NCI-H2196 (cell line): ENCODE measurements at regions not wholly inside any gene's neighbourhood (a gene's known extent, or its start where the extent isn't known, plus 50 kb on each side); places are given as distances from the start of the nearest gene placed in this dataset.

Experiments
- DNase-seq: peaks from one replicate; lab custom pipeline; 2025; ENCODE audit not compliant: unreplicated experiment; lab: John Stamatoyannopoulos, UW

DNA sequence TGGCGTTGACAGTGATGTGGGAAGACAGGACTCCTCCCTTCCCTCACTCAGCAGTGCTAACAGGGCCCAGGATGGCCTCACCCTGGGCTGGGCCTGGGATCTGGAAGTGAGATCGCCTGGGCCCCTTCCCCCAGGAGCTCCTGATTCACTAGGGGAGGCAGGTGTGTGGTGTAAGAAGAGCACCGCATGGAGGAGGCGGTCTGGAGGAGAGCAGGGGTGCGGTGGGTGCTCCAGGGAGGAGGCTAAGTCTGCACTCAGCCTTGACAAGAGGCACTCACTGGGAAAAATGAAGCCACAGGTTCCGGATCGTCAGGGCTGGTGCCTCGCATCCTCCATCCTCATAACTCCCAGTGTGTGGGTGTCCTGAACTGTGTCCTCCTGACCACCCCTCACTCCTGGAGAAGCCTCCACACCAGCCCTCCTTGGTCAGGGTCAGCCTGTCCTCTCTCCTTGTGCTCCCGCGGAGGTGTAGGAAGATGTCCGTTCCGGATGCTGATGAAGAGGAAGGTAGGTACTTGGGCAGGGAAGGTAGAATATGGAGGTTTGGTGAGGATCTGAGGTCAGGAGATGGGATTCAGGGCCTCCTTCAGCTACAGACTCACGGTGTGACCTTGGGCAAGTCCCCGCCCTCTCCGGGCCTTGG, 142.1 kb upstream of the WNT4 start:
- no peak for DNase-seq

DNA sequence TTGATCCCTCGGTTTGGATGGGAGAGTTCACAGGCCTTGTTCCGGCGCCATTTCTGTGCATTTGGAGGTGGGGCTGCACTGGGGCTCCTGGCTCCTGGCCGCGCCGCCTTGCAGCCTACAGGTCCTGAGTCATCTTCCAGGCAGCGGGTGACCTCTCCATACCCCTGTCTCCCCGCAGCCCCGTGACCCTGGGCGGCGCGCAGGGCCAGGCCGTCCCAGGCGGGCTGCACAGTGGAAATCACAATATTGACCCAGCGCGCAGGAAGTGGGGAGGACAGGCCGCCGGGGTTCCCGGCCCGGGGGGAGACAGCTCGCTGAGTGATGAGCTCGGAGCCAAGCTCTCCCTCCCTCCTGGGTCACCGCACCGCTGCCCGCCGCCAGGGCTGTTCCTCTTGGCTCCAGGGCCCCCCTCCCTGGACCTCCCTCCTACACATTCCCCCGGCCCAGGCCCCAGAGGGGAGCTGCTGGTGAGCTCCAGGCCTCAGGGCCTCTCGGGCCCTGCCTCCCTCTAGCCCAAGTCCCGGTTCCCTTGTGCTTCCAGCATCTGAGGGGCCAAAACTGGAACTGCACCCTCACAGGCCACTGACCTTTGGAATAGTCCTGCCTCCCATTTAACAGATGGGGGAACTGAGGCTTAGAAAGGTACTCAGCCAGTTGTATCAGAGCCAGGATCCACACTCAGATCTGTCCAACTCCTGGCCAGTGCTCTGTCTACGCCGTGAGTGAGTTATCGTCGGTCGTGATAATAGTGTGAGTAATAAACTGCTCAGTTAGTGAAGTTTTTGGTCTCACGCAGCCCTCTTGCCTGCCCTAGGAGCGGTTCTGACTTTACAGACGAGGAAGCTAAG, 142.9 kb upstream of the WNT4 start:
- no peak for DNase-seq

DNA sequence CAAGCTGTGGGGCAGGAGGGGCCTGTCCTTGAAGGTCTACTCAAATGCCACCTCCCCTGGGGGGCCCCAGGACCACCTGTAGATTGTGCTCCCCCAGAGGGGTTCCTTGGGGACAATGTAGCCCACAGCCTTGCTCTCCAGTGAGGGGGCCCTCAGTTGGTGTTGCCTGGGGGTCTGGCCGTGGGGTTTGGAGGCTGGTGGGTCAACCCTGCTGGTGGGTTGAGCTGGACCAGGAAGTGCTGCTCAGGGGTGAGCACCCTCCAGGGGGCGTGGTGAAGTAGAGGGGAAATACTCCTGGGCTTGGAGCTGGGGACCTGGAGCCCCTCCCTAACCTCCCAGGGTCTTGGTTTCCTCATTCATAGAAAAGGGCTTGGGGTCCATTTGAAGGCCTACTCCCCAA, 143.6 kb upstream of the WNT4 start:
- DNase-seq, result no peak

DNA sequence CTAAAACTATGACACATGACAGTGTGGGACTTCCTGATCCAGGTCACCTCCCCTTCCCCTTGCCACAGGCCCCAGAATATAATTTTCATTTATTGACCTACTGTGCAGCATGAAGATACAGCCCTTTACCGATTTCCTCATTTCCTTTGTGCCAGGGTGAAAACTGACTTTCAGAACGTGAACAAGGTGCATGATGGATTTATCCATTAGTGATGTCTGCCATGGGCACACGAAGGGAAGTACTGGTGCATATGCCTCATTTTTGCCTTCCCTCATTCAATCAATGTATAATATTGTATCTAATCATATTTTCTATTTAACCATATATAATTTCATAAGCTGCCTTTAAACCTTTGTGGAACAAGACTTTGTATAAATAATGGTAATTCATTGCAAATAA, 144.4 kb upstream of the WNT4 start:
- no peak for DNase-seq

DNA sequence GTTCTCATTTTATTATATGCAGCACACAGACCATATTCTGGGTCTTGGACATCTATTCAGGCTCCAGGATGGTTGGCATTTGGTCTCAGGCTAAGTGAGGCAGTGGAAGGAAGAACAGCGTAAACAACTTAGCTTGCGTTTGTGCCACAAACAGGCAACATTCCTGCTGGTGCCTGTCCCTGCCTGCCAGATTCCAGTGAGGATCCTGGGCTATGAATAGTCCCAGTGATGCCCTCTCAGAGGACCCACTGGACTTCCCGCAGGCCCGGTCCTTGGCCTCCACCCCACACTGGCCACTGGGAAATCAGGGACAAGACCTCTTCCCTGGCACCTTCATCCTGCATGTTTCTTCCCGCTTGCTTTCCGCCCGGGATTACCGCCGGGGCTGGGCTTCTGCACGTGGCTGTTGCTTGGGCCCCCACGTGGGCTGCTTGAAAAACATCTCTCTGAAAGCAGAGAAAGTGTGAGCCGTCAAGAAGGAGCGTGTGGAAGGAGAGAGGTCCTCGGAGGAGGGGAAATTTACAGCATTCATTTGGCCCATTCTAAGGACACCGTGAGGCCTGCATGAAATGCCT, 145.1 kb upstream of the WNT4 start:
- no peak for DNase-seq

DNA sequence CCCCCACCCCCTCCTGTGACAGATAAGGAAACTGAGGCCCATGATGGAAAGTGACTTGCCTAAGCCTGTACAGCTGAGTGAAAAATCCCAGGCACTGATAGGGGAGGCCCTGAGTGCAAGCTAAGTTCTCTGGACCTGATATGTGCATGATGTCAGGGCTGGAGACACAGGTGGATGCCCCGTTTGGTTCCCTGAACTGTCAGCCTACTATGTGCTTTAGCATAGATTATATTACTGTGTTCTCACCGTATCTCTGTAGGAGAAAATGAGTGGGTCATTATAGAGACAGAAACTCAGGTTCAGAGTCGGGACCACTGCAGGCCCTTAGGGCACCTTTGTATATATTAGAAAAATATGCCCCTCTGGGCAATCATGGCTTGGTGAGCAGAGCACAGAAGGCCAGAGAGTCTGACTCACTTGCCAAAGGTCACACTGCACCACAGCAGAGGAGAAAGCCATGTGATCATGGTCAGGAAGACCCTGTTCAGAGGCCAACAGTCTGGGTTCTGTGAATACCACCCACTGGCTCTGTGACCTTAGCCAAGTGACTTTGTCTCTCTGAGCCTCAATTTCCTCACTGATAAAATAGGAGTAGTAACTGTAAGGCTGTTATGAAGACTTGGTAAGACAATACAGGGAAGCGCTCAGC, 145.8 kb upstream of the WNT4 start:
- DNase-seq, result no peak

DNA sequence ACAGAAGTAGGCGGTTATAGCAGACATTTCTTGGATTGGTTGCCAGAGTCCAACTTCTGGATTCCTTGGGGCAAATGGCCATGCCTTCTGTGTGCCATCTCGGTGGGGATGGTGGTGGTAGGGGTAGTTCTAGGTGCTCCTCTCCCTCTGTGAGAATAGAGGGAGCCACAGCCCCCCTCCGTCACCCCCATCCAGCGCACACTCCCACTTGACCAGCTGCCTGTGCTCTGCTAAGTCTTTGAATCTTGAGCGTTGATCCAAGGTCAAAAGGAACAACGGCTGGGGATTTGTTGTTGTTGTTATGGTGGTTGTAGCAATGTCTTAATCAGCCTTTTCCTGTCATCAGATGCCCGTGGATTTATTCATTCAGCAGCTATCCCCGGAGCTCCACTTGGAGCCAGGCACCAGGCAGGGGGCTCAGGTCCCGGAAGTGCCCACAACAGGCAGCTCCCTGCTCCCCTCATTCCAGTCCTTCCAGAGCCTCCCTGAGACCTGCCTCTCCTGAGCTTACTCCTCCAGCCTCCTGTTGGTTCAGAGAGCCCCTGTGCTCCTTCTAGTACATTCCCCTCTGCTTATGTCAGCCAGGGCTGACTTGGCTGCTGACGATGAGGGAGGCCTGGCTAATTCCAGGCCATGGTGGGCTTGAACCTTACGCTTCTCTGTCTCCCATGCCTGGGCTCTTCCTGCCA, 146.6 kb upstream of the WNT4 start:
- no peak for DNase-seq

DNA sequence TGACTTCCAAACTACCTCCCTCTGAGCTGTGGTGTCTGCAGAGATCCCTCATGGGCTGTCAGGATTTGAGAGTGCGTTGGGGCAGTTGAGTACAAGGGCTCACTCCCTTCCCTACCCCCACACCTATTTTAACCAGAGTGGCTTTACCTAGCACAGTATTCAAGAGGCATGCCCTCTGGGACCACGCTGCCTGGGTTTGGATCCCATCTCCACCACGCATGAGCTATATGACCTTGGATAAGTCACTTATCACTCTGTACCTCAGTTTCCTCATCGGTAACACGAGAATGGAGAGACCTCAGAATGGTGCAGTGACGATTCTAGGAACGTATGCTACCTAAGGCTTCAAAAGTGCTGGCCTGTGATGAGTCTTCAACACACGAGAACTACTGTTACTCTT, 147.3 kb upstream of the WNT4 start:
- DNase-seq, result no peak

DNA sequence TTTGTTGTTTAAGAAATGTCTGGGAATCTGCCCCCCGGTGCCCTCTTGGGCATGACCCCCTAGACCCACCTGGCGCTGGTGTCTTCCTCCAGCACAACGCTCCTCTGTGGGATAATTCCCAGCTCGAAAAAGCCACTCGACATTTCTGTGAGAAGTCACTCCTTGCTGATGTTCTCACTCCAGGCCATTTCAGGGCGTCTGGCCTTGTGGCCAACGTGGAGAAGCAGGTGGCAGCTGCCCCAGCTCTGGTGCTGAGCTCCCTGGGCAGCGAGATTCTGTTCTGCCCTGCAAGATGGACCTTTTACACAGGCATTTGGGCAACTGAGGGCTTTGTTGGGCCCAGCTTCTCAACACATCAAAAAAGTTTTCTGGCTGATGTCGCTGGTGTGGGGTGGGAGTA, 147.7 kb upstream of the WNT4 start:
- DNase-seq, result no peak

DNA sequence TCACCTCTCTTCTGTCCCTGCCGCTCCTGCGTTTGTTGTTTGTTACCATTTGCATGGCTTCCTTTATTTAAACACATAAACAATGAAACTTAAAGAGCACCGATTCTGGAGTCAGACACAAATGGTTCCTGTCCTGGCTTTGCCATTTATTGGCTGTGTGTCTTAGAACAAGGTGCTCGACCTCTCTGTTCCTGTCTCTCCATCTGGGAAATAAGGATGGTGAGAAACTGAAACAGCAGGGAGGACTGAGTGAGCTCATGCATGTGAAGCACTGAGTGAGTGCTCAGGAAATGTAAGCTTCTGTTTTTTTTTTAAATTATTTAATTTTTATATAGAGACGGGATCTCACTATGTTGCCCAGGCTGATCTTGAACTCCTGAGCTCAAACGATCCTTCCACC, 148.2 kb upstream of the WNT4 start:
- DNase-seq, result no peak

DNA sequence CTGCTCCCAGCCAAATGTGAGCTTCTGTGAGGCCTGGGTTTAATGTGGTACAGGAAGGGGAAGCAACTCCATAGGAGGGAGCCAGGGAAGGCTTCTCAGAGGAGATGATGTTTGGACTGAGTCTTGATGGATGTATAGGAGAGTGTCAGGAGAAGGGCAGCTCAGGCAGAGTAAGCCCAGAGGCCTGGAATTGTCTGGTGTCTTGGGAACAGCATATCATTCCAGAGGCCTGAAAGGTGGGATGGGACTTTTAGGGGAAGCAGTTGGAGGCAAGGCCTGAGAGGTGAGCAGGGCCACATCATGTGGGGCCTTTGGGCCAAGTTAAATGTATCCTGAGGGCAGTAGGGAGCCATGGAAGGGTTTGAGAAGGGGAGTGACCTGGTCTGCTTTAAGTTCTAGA, 148.6 kb upstream of the WNT4 start:
- DNase-seq, result no peak

DNA sequence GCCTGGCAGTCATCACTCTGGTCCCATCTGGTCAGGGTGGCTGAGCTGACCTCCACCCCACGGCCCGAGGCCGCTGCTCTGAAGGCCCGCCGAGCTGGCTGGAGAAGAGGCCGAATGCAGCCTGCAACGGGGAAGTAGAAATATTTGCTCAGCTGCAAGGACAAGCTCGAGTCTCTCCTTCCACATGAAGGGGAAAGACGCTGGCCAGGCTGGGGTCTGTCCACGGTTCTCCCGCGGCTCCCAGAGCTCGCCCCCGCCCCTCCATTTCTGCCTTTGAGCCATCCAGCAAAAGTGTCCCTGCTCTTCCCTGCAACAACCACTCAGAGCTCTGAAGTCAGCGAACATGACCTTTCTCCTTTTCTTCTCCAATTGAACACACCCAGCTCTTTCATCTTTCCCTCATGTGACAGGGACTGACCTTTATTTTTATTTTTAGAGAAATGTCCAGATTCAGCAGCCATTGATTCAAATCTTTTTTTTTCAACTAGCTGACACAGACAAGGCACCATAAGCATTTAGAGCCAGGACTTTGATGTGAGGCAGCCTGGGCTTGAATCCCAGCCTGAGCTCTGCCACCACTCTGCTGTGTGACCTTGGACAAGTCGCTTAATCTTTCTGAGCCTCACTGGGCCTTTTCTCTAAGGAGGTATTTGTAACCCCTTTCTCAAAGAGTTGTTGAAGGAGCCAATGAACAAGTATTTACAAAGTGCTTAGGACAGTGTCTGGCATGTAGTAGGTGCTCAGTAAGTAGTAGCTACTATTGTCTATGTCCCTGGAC, 149.3 kb upstream of the WNT4 start:
- DNase-seq, result no peak

DNA sequence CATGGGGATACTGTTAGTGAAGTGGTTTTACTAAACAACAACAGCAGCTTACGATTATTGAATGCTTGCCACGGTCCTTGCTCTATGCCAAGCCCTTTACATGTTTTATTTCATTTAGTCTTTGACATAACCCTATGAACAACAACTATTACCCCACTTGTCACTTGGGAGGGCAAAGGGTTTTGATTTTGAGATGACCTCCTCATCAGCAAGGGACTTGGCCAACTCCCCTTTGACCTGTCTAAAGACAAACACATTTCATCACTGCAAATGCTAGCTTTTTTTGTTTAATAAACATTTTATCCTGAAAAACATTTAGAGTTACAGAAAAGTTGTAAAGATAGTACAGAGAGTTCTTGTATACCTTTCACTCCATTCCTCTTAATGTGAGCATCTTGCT, 152.5 kb upstream of the WNT4 start:
- no peak for DNase-seq

DNA sequence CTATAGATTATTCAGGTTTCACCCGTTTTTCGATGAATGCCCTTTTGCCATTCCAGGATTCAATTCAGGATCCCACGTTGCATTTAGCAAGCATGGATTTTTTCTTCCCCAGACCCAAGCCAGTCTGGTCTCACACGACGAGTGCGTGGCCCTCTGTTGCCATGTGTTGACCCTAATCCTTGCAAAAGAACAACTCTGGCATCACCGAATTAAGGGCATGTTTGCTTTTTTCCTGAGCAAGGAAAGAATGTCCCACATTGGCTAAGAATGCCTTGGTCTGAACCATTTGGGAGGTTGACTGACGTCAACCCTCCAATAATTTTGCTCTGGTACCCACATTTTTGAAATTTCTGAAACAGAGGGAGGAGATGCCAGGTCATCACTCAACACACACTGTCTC, 153.0 kb upstream of the WNT4 start:
- no peak for DNase-seq

DNA sequence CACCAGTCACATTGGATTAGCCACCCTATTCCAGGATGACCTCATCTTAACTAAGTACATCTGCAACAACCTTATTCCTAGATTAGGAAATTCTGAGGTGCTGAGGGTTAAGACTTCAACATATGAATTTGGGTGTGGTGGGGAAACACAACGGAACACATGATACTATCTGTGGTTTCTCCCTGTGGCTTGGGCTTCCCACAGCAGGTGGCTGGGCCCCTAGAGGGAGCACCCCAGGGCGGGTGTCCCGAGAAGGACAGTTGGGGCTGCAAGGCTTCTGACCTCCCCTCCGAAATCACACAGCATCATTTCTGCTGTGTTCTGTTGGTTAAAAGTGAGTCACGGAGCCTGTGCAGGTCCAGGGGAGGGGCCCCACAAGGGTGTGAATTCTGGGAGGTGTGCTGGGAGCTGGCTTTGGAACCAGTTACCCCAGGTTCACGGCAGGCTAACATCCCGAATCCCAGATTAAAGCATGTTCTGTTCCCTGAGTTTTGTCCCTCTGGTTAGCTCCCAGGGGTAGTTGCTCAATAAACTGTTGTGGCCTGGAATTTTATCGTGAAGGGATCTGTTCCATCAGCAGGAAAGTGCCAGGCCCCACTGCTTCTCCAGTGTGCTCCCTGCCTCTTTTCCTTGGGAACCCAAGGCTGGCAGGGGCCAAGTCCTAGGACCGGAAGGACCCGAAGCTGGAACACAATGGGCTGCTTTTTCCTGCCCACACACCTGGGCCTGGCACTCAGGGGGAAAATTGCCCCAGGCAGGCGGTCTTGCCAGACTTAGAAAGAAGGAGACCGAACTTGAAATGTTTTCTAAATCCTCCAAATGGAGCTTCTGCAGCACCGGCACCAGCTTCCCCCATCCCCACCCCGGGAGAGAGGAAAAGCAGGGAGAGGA, 154.0 kb upstream of the WNT4 start:
- DNase-seq, result no peak

DNA sequence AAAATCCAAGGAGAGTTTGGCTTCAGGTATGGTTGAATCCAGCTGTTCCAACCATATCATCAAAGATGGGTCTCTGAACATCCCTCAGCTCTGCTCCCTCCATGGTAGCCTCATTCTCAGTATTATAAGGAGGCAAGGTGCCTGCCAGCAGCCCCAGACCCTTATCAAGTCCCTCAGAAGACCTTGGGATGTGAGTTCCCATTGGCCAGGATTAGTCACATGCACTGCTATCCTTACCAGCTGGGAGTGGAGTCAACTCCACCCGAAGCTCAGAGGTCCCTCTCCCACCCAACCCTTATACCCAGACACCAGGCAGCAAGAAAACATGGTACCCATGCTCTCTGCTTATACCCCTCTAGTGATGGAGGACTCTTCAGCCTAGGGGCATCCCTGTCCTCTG, 153.7 kb upstream of the ZBTB40 start:
- DNase-seq, result no peak

DNA sequence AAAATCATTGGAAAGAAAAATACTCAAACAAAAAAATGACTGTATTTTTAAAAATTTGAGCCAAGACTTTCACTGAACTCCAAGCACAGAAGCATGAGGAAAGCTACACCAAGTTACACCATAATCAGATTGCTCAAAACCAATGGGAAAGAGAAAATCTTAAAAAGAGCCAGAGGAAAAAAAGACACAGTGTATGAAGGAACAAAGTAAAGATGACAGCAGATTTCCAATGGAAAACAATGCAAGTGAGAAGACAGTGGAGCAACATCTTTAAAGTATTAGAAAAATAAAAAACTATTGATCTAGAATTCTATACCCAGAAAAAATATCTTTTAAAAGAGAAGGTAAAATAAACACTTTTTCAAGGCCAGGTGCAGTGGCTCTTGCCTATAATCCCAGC, 147.8 kb upstream of the ZBTB40 start:
- DNase-seq, result no peak

DNA sequence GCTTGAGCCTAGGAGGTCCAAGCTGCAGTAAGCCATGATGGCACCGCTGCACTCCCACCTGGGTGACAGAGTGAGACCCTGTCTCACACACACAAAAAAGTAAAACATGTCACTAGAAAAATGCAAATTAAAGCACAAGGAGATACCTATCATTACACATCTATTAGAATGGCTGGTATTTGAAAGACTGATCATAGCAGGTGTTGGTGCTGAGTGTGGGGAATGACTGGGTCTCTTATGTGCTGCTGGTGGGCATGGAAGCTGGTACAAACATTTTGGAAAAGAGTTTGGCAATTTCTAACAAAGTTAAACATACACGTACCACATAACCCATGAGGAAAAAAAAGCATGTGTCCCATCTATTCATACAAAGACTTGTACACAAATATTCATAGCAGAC, 142.1 kb upstream of the ZBTB40 start:
- DNase-seq, result no peak

DNA sequence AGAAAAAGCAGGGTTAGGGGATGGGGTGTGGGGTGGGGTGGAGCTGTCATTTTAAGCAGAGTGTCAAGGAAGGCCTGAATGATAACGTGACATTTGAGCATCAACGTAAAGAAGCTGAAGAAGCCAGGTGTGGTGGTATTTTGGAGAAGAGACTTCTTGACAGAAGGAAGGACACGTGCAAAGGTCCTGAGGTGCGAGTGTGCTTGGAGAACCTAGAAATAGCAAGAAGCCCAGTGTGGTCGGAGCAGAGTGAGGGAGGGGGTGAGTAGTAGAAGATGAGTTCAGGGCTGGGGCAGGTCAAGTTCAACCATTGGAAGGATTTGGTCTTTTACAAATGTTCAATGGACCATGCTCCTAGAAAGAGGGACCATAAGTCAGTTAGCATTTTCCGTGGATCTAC, 140.2 kb upstream of the ZBTB40 start:
- DNase-seq, result no peak

DNA sequence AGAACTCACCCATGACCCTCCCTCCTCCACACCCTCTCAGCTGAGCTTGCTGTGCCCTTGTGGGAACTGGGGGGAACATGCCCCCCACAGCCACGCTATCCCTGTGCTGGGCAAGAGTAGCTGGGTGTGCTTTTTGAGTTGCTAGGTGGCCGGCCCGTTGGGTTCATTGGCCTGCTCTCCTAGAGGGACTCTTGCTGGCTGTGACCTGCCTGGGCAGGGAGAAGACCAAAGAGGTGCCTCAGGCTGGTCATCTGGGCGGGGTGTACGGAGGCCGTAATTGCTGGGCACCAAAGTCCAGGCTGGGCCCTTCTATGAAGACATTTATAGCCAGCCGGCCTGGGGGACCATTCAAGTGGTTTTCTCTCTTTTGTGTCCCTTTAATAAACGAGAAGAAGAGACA, 138.3 kb upstream of the ZBTB40 start:
- DNase-seq, result no peak
